PC-3 (cell line): ENCODE measurements at regions not wholly inside any gene's neighbourhood (a gene's known extent, or its start where the extent isn't known, plus 50 kb on each side); places are given as distances from the start of the nearest gene placed in this dataset.

ENCODE experiments used
- CTCF ChIP-seq: fragments of 300-600 bp; sonication (generic); conservative IDR thresholded peaks from 2 replicates; pipeline ENCODE4 v1.5.1; 2017; ENCODE audit warnings: antibody characterized with exemption, low read depth, mild to moderate bottlenecking, low read length
- EZH2 ChIP-seq: fragments of 300-600 bp; sonication (generic); IDR thresholded peaks from one replicate; pipeline ENCODE4 v1.6.1; 2017; ENCODE audit warnings: antibody characterized with exemption, mild to moderate bottlenecking, low read length; ENCODE audit not compliant: unreplicated experiment
- EZH2phosphoT487 ChIP-seq: fragments of 300-600 bp; sonication (generic); IDR thresholded peaks from 2 replicates; pipeline ENCODE4 v1.6.1; 2018; ENCODE audit warnings: mild to moderate bottlenecking, antibody characterized with exemption, low read length, borderline replicate concordance

DNA sequence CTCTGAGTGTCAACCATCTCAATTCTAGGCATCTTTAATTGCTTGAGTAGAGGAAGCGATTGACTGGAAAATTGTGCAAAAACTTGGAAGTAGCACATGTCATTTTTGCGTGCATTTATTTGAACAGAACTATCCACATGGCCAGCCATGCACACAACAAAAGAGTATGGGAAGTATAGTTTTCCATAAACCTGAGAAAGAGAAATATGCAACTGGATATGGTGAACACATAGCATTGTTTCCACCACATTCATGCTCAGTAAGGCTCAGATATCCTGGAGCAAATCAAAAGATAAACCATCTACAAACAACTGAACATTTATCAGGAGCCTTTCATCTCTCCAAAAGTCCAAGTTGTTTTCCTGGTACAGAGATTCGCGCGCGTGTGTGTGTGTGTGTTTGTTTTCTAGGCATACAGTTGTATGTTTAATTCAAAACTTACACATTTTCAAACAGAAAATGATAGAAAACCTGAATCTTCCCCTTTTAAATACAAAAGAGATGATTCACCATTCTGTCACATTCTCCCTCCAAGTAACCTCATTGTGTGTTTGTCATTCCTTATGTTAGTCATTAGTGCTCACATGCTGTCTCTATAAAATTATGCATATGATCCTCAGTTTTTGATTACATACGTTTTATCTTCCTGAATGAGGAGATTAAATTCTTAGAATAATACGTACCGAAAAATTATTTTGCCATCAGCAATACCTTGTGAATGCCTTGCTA, 780.4 kb upstream of the NRXN1 start:
- no peak for TF ChIP-seq CTCF
- no peak for TF ChIP-seq EZH2
- no peak for TF ChIP-seq EZH2phosphoT487
